Activated T-helper 1 cell treated with Interleukin-2 at 50 U/mL for 16 hours (primary cell): ENCODE measurements at regions not wholly inside any gene's neighbourhood (a gene's known extent, or its start where the extent isn't known, plus 50 kb on each side); places are given as distances from the start of the nearest gene placed in this dataset.
"Not testable (repeated sequence)": the region's sequence is repeated elsewhere in the genome, so short reads cannot be mapped to it uniquely, and the experiment has no call there.

Experiments used
- DNase-seq: peaks from one replicate; pipeline ENCODE4 v3.0.0-alpha.2; 2020; ENCODE audit warnings: low read depth

GRCh38 chr3:18236726-18237125 lies 188.4 kb downstream of the SATB1 start:
- no peak for DNase-seq

GRCh38 chr3:18234717-18235335 lies 190.3 kb downstream of the SATB1 start:
- no peak for DNase-seq

GRCh38 chr3:18233987-18234716 lies 191.0 kb downstream of the SATB1 start:
- no peak for DNase-seq

GRCh38 chr3:18232317-18232716 lies 192.8 kb downstream of the SATB1 start:
- DNase-seq, result no peak

- no peak for DNase-seq
These were observed 197.1 kb downstream of the SATB1 start for GRCh38 chr3:18228060-18228459.

- no peak for DNase-seq
These were observed 199.4 kb downstream of the SATB1 start for GRCh38 chr3:18225709-18226108.

- DNase-seq, result no peak
These were observed 200.7 kb downstream of the SATB1 start for GRCh38 chr3:18224426-18224825.

- no peak for DNase-seq
These were observed 201.2 kb downstream of the SATB1 start for GRCh38 chr3:18223974-18224373.

- DNase-seq, result no peak
These were observed 201.6 kb downstream of the SATB1 start for GRCh38 chr3:18223571-18223970.

GRCh38 chr3:18222686-18223085 lies 202.5 kb downstream of the SATB1 start:
- DNase-seq, result no peak

GRCh38 chr3:18217507-18218174 lies 207.5 kb downstream of the SATB1 start:
- DNase-seq, result no peak

- no peak for DNase-seq
These were observed 208.1 kb downstream of the SATB1 start for GRCh38 chr3:18216996-18217395.

GRCh38 chr3:18215639-18216038 lies 209.5 kb downstream of the SATB1 start:
- DNase-seq, result no peak

- no peak for DNase-seq
These were observed 214.0 kb downstream of the SATB1 start for GRCh38 chr3:18211116-18211515.

GRCh38 chr3:18208856-18209255 lies 216.3 kb downstream of the SATB1 start:
- no peak for DNase-seq

- no peak for DNase-seq
These were observed 217.0 kb downstream of the SATB1 start for GRCh38 chr3:18208091-18208490.

GRCh38 chr3:18207226-18207625 lies 217.9 kb downstream of the SATB1 start:
- DNase-seq, result no peak

- not testable (repeated sequence) for DNase-seq
These were observed 219.4 kb downstream of the SATB1 start for GRCh38 chr3:18205701-18206100.

- no peak for DNase-seq
These were observed 223.8 kb downstream of the SATB1 start for GRCh38 chr3:18201315-18201714.

- no peak for DNase-seq
These were observed 225.4 kb downstream of the SATB1 start for GRCh38 chr3:18199757-18200156.

- no peak for DNase-seq
These were observed 229.3 kb downstream of the SATB1 start for GRCh38 chr3:18195836-18196235.

GRCh38 chr3:18194431-18194830 lies 230.7 kb downstream of the SATB1 start:
- DNase-seq, result no peak

- DNase-seq, result no peak
These were observed 234.5 kb downstream of the SATB1 start for GRCh38 chr3:18190646-18191045.
